Lower leg skin (tissue), 3 donors: ENCODE measurements at regions not wholly inside any gene's neighbourhood (a gene's known extent, or its start where the extent isn't known, plus 50 kb on each side); places are given as distances from the start of the nearest gene placed in this dataset.

Source experiments
- CTCF ChIP-seq, 3 donors: fragments of 450-650 bp; IDR thresholded peaks; one replicate each; pipeline ENCODE4 v1.5.1; 2016; ENCODE audit warnings: antibody characterized with exemption in 3 of 3, mild to moderate bottlenecking in 3 of 3, moderate library complexity in 2 of 3
- POLR2A ChIP-seq, 2 donors: fragments of 450-650 bp; IDR thresholded peaks; one replicate each; pipeline ENCODE4 v1.6.1; 2016 to 2017; ENCODE audit warnings: antibody characterized with exemption in 2 of 2, mild to moderate bottlenecking in 1 of 2, moderate library complexity in 1 of 2

GRCh38 chr4:1512051-1512737 is 106.0 kb upstream of the NKX1-1 start:
- TF ChIP-seq CTCF (IDR thresholded peaks at IDR 0.05) (no peak), POLR2A (IDR thresholded peaks at IDR 0.05) (no peak)
